Mesothelial cell of epicardium (in vitro differentiated cells): ENCODE measurements at regions not wholly inside any gene's neighbourhood (a gene's known extent, or its start where the extent isn't known, plus 50 kb on each side); places are given as distances from the start of the nearest gene placed in this dataset.

Source experiments
- DNase-seq, 2 experiments: peaks; one replicate each; pipeline ENCODE4 v3.0.0; 2021; ENCODE audit warnings: low spot score in 2 of 2; ENCODE audit not compliant: unreplicated experiment in 2 of 2
- H3K27ac Mint-ChIP-seq: 2 replicates; pipeline ENCODE4 v1.8.0; 2021; ENCODE audit warnings: mixed read lengths
- H3K27me3 Mint-ChIP-seq: 2 replicates; pipeline ENCODE4 v1.8.0; 2021; ENCODE audit warnings: low read depth, mixed read lengths
- H3K36me3 Mint-ChIP-seq: 2 replicates; pipeline ENCODE4 v1.8.0; 2021; ENCODE audit warnings: mixed read lengths
- H3K4me1 Mint-ChIP-seq: 2 replicates; pipeline ENCODE4 v1.8.0; 2021; ENCODE audit warnings: mixed read lengths
- H3K4me3 Mint-ChIP-seq: 2 replicates; pipeline ENCODE4 v1.8.0; 2021; ENCODE audit warnings: mild to moderate bottlenecking, moderate library complexity, mixed read lengths
- H3K9me3 Mint-ChIP-seq: 2 replicates; pipeline ENCODE4 v1.8.0; 2021; ENCODE audit warnings: mixed read lengths
- CTCF ChIP-seq: fragments of 200-600 bp; sonication (generic); IDR thresholded peaks from one replicate; pipeline ENCODE4 v1.5.0; 2021; ENCODE audit warnings: antibody characterized with exemption; ENCODE audit not compliant: unreplicated experiment

GRCh38 chr4:157787618-157788017 is 385.2 kb downstream of the GASK1B start:
- H3K9me3 Mint-ChIP-seq: no peaks in the 10 kb centered on the region
- peaks cover 4% of the 10 kb centered on the region for H3K4me1 Mint-ChIP-seq
- TF ChIP-seq CTCF: no peak
- no peaks in the 10 kb centered on the region for H3K36me3 Mint-ChIP-seq
- no peak for DNase-seq
- no peak overlapping the region for H3K27ac Mint-ChIP-seq
- no peak overlapping the region for H3K4me3 Mint-ChIP-seq
- no peaks in the 10 kb centered on the region for H3K27me3 Mint-ChIP-seq

- H3K27me3 Mint-ChIP-seq: peaks cover 2% of the 10 kb centered on the region
- peaks cover 8% of the 10 kb centered on the region for H3K9me3 Mint-ChIP-seq
- no peaks in the 10 kb centered on the region for H3K36me3 Mint-ChIP-seq
- no peaks in the 10 kb centered on the region for H3K4me1 Mint-ChIP-seq
- H3K27ac Mint-ChIP-seq: no peak overlapping the region
- no peak for TF ChIP-seq CTCF
- no peak overlapping the region for H3K4me3 Mint-ChIP-seq
- no peak for DNase-seq
Observed at GRCh38 chr4:157781361-157781760, 391.5 kb downstream of the GASK1B start.

- Mint-ChIP-seq H3K36me3 (no peaks in the 10 kb centered on the region), H3K9me3 (peaks cover 8% of the 10 kb centered on the region), H3K4me1 (no peaks in the 10 kb centered on the region), H3K4me3 (no peak overlapping the region), H3K27ac (no peak overlapping the region), H3K27me3 (peaks cover 2% of the 10 kb centered on the region)
- DNase-seq: no peak
- no peak for TF ChIP-seq CTCF
Observed at GRCh38 chr4:157779081-157779480, 393.7 kb downstream of the GASK1B start.

GRCh38 chr4:157776930-157777528 is 395.8 kb downstream of the GASK1B start:
- Mint-ChIP-seq H3K27ac (no peak overlapping the region), H3K4me3 (no peak overlapping the region), H3K36me3 (no peaks in the 10 kb centered on the region), H3K9me3 (peaks cover 8% of the 10 kb centered on the region), H3K27me3 (peaks cover 2% of the 10 kb centered on the region), H3K4me1 (no peaks in the 10 kb centered on the region)
- no peak for TF ChIP-seq CTCF
- DNase-seq: no peak

- TF ChIP-seq CTCF: no peak
- no peak overlapping the region for H3K4me3 Mint-ChIP-seq
- H3K27ac Mint-ChIP-seq: no peak overlapping the region
- no peak for DNase-seq
- no peaks in the 10 kb centered on the region for H3K4me1 Mint-ChIP-seq
- H3K36me3 Mint-ChIP-seq: no peaks in the 10 kb centered on the region
- H3K9me3 Mint-ChIP-seq: peaks cover 8% of the 10 kb centered on the region
- H3K27me3 Mint-ChIP-seq: no peaks in the 10 kb centered on the region
Observed at GRCh38 chr4:157775971-157776370, 396.9 kb downstream of the GASK1B start.

GRCh38 chr4:157772907-157773306 is 399.9 kb downstream of the GASK1B start:
- no peak for TF ChIP-seq CTCF
- H3K27me3 Mint-ChIP-seq: no peaks in the 10 kb centered on the region
- H3K9me3 Mint-ChIP-seq: peaks cover 2% of the 10 kb centered on the region

More at GRCh38 chr4:157772907-157773306, 399.9 kb downstream of the GASK1B start:
- DNase-seq: no peak
- Mint-ChIP-seq H3K4me1 (no peaks in the 10 kb centered on the region), H3K27ac (no peak overlapping the region), H3K4me3 (no peak overlapping the region), H3K36me3 (no peaks in the 10 kb centered on the region)
